GM19455 (cell line): ENCODE measurements at regions not wholly inside any gene's neighbourhood (a gene's known extent, or its start where the extent isn't known, plus 50 kb on each side); places are given as distances from the start of the nearest gene placed in this dataset.

ENCODE experiments used
- ATAC-seq: cut with Tn5 transposase; IDR thresholded peaks from one replicate; pipeline ENCODE4 v1.9.1; 2021; ENCODE audit not compliant: unreplicated experiment

DNA sequence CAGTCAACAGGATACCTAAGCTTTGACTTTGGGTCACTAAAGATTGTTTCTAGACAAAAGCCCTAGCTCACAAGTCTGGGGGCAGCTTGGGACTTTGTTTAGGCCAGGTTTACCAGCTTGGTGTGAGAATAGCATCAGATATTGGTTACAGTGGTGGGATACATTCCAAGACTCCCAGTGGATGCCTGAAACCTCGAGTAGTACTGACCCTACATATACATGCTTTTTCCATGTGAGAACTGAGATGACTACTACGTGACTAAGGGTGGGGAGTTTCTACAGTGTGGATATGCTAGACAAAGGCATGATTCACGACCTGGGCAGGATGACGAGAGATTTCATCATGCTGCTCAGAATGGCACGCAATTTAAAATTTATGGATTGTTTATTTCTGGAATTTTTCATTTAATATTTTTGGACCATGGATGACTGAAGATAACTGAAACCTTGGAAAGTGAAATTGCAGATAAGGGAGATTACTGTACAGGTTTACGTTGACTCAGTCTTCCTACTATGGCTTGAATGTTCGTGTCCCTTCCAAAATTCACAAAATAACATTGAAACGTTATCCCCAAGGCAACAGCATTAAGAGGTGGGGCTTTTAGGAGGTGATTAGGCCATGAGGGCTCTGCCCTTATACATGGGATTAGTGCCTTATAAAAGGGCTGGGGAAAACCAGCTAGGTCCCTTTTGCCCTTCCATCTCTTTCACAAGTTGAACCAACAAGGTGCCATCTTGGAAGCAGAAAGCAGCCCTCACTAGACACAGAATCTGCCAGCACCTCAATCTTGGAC, 50.2 kb upstream of the CTAGE1 start:
- no peak for ATAC-seq

DNA sequence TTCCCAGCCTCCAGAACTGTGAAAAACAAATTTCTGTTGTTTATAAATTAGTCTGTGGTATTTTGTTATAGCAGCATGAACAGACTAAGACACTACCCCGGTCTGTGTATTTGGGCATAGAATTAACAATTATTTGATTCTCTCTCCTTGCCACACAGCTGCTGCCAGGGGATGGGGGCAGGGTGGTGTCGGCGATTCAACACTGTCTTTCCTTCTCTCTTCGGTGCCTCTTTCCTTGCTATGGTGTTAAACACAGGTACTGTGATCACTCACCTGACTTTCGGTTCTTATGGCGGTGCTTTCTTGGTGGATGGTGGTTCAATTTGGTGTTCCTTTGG, 50.8 kb upstream of the CTAGE1 start:
- ATAC-seq: no peak

DNA sequence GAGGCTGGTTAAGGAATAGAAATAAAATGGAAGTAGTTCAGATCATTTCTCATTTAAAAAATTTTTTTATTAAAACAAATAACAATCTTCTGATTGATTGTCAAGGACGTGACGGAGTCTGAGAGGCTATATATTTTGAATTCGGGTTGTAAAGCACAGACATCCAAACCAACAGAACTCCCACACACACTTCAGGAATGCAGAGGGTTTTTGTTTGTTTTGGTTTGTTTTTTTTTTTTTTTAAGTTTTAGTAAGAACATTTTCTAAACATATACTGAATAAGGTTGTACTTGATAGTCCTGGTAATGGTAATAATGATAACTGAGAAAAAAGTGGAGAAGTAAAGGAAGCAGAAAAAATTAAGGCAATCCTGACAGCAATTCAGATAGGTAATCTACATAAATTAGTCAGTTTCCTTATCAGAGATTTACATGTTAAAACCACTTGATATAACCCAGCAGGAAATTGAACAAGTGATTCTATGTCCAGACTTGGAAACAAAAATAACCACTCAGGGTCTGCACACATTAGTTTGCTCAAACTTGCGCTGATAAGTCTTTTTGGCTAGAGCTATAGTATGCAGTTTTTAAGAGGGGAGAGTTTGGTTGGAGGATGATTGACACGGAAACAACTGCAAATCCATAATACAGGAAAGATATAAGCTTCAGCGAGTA, 51.5 kb upstream of the CTAGE1 start:
- no peak for ATAC-seq

DNA sequence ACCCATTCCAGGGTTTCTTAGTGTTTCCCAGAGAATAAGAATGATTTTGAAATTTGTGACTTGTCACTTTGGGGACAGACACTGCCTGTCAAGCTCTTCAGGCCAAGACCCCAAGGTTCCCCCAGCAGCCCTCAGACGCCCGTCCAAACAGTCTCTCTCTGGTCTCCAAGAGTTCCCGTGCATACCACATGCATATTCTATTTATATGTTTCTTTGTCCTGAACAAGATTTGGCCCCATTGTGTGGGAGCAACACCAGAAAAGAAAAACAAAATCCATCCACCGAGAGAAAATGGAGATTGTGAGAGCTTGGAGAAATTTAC, 52.2 kb upstream of the CTAGE1 start:
- no peak for ATAC-seq

DNA sequence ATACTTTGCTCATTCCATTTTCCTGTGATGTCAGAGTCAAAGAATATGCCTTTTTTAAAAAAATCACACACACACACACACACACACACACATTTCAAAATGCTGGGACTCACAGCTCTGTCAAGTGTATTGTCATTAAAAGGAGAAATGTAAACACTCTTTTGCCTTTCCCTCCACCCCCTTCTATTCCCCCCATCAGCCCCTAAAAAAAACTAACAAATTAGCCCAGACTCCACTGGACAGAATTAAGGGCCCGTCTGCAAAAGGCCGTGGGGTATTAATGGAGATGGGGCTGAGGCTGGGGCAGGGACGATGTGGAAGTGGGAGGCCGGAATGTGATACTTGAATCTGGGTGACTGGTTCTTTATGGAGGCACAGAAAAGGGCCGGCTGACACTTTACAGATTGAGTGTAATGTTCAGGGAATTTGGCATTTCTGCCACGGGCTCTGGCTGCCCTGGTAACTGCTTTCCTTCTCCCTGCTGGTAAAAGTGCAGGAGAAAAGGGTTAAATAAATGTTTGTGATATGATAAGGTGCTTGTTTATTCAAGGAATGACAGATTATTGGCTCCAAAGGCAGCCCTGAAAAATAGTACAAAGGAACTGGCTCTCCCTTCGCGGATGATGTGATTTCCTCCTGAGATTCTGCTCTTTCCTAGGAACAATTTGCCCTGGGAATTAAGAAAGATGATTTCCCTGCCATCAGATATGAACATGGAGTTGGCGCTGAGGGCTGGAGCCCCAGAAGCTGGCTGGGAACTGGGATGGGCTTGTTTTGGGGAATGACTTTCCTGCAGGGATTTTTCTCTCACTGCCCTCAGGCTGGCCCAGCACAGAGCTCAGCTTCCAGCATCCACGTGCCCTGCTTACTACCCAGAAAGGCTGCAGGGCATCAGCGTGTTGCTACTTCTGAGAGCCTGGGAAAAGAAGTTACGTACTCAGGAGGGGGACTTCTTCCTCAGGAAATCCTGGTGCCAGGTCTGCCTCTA, 52.8 kb upstream of the CTAGE1 start:
- no peak for ATAC-seq

DNA sequence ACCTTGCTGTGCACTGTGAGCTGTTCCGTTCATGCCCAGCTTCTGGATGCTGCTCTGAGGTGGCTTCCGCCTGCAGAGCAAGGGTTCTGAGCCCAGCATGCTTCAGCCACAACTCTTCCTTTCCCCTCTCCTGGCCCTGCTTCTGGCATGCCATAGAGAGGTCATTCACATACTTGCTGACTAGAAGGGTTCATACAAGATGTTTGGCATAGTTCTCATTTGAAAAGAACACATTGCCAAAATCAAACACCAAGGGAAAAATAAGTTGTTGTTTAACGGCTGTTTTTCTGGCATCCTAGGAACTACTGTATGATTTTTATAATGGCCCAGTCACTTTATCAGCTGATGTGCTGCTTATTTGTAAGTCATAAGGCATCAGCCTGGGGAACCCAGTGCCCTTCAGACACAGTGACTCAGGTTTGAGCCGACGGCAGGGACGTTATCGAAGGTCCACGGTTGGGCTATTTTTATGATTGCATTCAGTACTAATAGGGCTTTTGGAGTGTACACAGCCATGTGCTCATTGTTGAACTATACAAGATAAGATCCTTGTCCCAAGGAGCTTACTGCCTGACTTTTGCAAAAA, 53.9 kb upstream of the CTAGE1 start:
- no peak for ATAC-seq

DNA sequence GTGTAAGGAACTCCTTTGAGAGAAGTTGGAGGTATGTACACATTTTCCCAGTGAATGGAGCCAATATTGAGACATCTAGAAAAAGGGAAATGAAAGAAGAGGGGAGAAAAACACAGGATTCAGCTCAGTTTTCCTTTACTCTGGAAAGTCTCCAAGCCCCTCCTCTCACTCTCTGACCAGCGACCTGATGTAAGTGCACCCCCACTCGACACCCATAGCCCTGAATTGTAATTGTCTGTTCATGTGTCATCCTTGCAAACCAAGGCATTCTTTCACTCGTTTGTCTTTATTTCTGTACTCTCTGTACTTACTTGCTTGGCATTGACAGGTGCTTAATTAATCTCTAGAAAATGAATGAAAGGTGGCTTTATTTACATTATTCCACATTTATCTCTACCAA, 55.7 kb upstream of the CTAGE1 start:
- no peak for ATAC-seq

DNA sequence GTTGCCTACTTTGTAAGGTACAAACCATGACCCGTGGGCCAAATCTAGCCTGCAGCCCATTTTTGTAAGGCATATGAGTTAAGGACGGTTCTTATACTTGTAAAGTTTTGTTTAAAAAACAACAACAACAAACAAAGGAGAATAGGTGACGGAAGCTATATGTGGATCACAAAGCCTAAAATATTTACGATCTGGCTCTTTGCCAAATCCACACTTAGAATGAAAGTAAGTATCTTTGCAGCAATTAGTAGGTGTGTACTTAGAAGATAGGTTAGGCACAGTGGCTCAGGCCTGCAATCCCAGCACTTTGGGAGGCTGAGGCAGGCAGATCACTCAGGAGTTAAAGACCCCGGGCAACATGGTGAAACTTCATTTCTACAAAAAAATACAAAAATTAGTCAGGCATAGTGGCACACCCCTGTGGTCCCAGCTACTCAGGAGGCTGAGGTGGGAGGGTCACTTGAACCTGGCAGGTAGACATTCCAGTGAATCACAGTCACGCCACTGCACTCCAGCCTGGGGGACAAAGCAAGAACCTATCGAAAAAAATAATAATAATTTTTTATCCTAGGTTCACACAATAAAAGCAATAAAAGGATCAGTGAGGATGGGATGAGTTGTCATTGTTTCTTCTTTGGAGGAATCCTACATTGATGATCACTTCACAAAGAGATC, 57.8 kb upstream of the CTAGE1 start:
- ATAC-seq: no peak

DNA sequence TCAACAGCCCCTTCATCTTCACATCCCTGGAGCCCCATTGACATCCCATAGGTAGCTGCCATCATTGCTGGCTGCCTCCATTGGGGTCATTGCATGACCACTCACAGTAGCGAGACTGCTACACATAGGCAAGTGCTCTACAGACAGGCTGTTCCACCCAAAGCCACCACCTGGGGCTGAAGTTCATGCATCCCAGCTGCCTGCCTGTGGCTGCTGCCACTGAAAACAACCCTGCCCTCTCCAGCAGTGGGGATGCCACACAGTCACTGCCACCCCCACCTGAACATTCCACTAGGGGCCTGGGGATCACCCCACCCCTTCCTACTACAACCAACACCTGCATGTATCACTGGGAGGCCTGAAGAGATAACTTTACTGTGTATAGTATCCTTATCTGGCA, 59.5 kb upstream of the CTAGE1 start:
- ATAC-seq: no peak

DNA sequence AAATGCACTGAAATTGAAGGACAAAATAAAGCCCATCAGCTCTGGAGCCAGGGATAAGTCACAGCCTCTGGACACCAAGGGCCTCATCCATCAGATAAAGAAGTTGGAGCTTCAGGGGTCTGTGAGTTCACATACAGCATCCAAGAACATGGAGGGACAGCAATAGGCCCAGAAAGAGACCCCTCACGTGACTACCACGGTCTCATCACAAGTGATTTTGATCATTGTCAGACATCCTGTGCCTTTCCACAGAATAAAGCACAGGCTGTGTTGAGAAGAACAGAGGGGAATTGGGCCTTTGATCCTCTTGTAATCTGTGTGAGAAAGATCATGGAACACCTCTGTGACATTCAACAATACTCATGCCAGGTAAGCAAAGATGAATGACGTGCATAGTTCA, 65.2 kb upstream of the CTAGE1 start:
- ATAC-seq: no peak

DNA sequence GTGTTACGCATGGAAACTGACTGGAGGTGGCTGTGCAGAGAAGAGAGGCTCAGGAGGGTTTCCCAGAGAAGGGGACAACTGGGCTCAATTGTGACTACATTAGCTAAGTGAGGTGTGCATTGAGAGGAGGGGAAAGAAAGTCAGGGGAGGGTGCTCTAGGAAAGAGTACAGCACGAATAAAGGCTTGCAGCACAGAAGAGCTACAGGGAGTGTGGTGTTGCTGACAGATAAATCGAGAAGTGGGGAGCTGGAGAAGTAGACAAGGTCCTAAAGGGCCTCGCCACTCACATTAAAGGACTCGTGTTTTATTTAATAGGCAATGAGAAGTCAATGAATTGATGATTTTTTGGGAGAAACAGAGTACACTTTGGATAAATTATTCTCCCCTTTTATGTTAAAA, 65.7 kb upstream of the CTAGE1 start:
- no peak for ATAC-seq

DNA sequence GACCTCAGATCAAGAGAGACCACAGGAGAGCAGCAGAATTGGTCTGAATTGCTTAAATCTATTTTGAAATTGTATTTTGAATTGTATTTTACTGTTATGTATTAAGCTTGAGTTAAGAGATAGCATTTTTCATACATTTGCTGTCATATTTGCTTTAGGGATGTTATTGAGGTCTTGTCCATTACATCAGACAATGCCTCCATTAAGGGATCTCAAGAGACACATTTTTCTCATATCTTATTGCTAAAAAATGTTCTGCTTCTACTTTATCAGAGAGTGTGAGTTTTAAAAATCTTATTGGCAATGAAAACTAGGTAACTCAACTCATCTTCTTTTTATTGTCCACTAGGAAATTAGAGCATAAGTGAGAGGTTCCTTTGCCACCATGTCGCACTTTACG, 66.8 kb upstream of the CTAGE1 start:
- ATAC-seq: no peak

DNA sequence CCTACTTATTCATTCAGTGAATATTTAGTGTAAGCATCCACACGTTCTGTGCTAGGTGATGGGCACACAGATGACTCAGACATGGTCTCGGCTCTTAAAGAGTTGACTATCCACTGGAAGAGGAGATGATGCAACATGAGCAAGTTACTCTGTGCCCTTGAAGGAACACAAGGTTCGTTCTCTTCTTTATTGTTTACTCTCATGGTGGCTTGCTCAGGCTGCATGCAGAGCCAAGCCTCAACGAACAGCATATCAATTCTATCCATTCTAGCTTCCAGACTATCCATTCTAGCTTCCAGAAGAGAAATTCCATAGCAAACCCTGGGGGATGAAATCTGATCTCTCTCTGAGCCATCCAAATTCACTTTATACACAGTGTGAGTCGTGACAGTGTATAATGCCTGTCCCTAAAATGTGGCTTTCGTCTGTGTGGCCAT, 68.1 kb upstream of the CTAGE1 start:
- ATAC-seq: no peak

DNA sequence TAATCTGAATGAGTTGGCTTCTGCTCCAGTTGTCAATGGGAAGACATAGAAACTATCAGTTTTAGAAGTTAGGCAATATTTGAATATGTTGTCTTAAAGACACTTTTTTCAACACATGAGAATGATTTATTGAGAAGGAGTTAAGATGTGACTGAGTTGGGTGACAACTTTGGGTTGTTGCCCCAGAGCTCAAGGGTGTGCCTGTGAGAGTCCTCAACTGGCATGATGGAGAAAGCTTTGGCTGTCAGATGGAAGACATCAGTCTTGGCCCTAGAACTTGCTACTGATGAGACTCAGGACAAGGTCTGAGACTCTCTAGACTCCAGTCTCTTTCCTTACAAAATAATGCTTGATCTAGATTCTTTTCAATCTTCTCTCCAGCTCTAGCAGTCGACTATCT, 69.0 kb upstream of the CTAGE1 start:
- no peak for ATAC-seq

DNA sequence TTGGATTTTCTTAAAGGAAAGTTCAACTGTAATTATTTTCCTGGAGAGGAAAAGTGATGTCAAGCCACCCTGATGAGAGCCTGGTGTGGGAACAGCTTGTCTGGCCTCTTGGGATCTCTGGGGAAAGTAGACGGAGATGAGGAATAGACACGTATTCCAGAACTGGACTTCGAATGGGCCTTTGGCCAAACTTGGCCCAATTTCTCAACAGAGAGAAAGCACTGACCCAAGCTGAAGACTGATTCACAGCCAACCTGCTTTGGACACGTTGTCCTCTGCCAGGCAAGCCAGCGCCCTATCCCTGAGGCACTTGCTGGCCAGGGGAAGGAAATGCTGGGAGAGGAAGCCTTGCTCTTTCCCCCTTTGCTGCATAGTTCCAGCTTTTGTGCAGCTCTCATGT, 70.8 kb upstream of the CTAGE1 start:
- ATAC-seq: no peak

DNA sequence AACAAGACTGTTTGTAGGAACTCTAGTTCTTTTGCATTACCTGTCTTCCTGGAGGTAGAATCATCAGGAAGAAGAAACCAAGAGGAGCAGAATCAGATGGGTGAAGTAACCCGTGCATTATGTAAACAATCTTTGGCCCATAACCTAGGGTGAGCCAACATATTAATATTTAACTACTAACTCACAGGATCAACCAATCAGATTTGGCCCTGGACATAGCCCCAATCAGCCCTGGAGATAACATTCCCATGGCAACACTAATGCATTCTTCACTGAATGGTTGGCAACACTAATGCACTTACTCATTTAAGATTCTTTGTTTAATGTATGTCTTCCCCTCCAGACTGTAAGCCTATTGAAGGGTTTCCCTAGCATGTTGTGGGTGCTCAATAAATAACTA, 72.0 kb upstream of the CTAGE1 start:
- ATAC-seq: no peak

DNA sequence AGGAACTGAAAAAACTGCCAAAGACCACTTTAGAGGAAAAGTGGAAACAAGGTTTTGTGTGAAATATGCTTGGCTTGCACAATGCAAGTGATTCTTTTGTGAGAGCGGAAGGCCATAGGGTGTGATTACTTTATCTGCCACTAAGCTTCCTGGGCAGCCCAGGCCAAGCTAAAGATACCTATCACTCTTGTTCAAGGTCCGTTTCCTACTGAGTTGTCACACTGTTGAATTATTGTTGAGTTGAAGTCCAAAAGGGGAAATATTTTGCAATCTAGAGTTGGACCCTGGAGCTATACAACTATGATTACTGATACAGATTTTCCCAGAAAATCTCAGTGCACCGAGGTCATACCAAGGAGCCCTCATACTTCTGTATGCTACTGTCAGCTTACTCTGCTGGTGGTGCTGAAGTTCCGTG, 72.7 kb upstream of the CTAGE1 start:
- ATAC-seq: no peak

DNA sequence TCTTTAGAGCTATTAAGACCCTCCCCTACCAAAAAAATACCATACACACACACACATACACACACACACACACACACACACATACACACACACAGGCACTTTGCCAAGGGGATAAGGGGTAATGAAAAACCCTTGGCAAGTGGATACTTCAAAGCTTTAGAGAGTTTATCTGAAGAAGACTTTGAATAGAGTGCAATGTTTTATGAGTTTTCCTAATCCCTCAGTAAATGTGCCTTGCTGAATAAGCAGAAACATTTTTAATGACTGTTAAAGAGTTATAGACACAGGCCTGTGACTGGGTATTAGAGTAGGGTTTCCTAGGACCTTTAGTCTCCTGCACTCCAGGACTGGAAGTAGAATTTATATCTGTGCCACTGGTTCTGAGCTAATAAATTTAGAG, 75.5 kb upstream of the CTAGE1 start:
- ATAC-seq: no peak

DNA sequence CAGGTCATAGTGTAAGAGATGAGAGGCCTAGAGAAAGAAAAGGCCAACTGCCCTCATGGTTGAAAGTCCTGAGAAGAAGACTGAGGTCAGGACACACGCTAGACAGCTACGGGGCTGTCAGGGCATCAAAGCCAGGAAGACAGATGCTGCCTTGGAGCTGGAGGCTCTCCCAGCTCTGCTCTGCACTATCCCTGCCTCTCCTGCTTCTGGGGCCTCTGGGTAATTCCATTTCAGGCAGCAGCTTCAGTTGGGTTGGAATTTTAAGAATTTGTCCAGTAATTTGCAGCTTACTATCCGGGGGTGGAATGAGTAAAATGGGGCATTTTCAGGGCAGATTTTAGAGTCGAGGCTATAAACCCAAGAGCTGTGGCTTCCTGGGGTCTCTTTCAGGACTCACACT, 76.2 kb upstream of the CTAGE1 start:
- no peak for ATAC-seq

DNA sequence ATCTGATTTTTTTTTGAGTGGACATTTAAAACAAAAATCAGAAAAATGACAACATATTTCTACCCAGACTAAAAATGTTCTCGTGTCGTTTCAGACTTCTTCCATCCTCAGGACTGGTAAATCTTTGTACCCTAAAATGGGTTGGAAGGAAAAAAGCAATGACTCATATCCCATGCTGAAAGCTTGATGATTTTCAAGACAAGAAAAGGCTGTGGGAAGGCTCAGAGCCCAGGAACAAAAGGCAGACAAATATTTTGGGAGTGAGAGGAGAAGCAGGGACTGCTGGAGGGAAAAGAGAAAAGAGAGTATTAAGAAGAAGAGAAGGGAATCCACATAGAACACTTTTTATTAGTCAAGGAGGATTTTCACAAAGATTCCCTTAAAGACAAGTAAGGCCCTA, 77.1 kb upstream of the CTAGE1 start:
- no peak for ATAC-seq

DNA sequence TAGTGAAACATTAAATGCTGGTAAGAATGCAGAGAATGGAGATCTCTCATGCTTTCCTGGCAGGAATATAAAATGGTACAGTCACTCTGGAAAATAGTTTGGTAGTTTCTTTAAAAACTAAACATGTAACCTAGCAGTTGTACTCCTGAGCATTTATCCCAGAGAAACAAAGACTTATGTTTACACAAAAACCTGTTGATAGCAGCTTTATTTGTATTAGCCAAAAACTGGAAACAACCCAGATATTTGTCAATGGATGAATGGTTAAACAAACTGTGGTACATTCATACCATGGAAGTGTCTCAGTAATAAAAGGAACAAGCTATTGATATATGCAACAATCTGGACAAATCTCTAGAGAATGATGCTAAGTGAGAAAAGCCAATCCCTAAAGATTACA, 81.7 kb upstream of the CTAGE1 start:
- no peak for ATAC-seq
